GM19452 (cell line): ENCODE measurements at regions not wholly inside any gene's neighbourhood (a gene's known extent, or its start where the extent isn't known, plus 50 kb on each side); places are given as distances from the start of the nearest gene placed in this dataset.

ENCODE experiments used
- ATAC-seq: cut with Tn5 transposase; IDR thresholded peaks from one replicate; pipeline ENCODE4 v1.9.1; 2021; ENCODE audit not compliant: unreplicated experiment

GRCh38 chr11:30155428-30155827 lies 75.4 kb upstream of the FSHB start:
- no peak for ATAC-seq

DNA sequence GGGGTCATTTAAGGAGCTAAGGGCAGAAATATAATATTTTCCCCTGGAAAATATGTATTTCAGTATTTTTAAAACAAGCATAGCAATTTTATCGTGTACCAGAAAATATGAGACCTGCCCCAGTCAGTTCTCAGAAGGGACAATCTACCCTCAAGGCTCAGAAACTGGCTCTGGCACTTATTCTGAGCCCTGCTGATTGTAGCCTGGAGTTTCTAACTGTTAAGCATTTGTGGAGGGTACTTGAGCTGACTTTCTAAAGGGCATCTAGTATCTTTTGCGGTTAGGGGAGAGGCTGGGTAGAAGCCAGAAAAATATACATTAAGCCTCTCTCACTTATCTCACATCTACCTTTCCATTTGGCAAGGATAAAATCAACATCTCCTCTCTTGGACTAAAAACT lies 71.3 kb upstream of the FSHB start:
- no peak for ATAC-seq

DNA sequence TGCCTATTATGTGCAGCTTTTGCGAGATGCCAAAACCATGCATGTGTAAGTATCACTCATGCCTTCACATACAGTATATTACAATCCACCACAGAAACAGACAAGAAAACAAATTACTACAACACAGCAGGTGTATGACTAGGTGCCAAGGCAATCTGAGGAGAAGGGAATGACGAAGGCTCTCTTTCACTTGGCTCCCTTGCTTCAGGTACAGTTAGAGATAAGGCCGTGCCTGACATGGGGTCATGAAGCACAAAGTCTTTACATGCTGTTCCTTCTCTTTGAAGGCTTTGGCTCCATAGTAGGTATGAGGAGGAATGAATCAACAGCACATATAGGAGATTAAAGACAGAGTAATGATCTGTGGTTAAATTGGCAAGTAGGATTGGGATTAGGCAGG lies 65.2 kb upstream of the FSHB start:
- no peak for ATAC-seq

DNA sequence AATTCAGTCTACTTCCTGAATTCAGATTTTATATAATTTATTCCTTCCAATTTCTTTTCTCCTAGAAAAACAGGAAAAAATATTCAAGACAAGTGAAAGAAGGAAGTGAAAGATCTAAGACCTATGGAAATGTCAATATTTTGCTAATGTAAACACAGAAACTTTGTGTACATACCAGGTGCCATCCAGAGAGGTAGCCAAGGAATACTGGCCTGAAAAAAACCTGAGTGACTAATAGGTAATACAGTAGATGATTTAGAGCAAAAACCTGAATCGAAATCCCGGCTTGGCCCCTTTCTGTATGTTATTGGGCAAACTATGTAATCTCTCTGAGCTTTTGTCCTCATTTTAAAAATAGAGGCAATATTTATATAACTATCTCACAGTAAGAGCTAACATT lies 59.2 kb upstream of the FSHB start:
- ATAC-seq: no peak

- ATAC-seq: no peak
Observed at GRCh38 chr11:30172158-30172557, 58.7 kb upstream of the FSHB start.

GRCh38 chr11:30172883-30173311 lies 57.9 kb upstream of the FSHB start:
- no peak for ATAC-seq

- no peak for ATAC-seq
Observed at GRCh38 chr11:30174265-30175020, 56.4 kb upstream of the FSHB start.
